Esophagus squamous epithelium (tissue), 5 donors: ENCODE measurements at regions not wholly inside any gene's neighbourhood (a gene's known extent, or its start where the extent isn't known, plus 50 kb on each side); places are given as distances from the start of the nearest gene placed in this dataset.

Experiments used
- DNase-seq: peaks from one replicate; lab custom pipeline; 2025; lab: John Stamatoyannopoulos, UW
- H3K27ac ChIP-seq, 4 donors: fragments of 200-600 bp; sonication (generic); one replicate each; pipeline ENCODE4 v1.5.1; 2016 to 2019; ENCODE audit warnings: mild to moderate bottlenecking in 1 of 4
- H3K27me3 ChIP-seq, 4 donors: fragments of 200-600 bp; sonication (generic); 1 replicate in 3 of 4; 2 replicates in 1 of 4; pipeline versions ENCODE4 v1.5.1 to v1.6.0; 2017 to 2021; ENCODE audit warnings: antibody characterized with exemption in 1 of 4
- H3K36me3 ChIP-seq, 3 donors: fragments of 200-600 bp; sonication (generic); one replicate each; pipeline ENCODE4 v1.5.1; 2016 to 2019
- H3K4me1 ChIP-seq, 3 donors: fragments of 200-600 bp; sonication (generic); one replicate each; pipeline ENCODE4 v1.5.1; 2017 to 2019
- H3K4me3 ChIP-seq, 4 donors: fragments of 200-600 bp; sonication (generic); 1 replicate in 3 of 4; 2 replicates in 1 of 4; pipeline ENCODE4 v1.5.1; 2016 to 2019; ENCODE audit warnings: mild to moderate bottlenecking in 2 of 4, moderate library complexity in 1 of 4
- H3K9me3 ChIP-seq, 3 donors: fragments of 200-600 bp; sonication (generic); one replicate each; pipeline ENCODE4 v1.5.1; 2016 to 2019
- CTCF ChIP-seq, 6 experiments: fragments of 450-650 bp in 4 of 6; fragments of 200-600 bp in 2 of 6; sonication (generic) in 2 of 6; IDR thresholded peaks; one replicate each; pipeline ENCODE4 v1.5.1; 2016 to 2019; ENCODE audit warnings: antibody characterized with exemption in 6 of 6, mild to moderate bottlenecking in 4 of 6, moderate library complexity in 4 of 6
- POLR2A ChIP-seq, 4 donors: fragments of 450-650 bp; IDR thresholded peaks; one replicate each; pipeline ENCODE4 v1.6.1; 2017; ENCODE audit warnings: antibody characterized with exemption in 4 of 4, mild to moderate bottlenecking in 4 of 4, moderate library complexity in 3 of 4
- WGBS, 2 donors: methylation state at CpG; one replicate each; pipeline ENCODE4 v1.1.5; 2018; 5-methylcytosine and 5-hydroxymethylcytosine counted together
- intact Hi-C: fragments of 100-400 bp; cut with DNase I; formaldehyde crosslinking; loops from one replicate; pipeline ENCODE4 v1.15.0; 2022
- donor health status: DM: yes; HTN: yes; CAD: no.

- H3K4me1 ChIP-seq, result no peaks in the 10 kb centered on the region
- no peak for DNase-seq
- no peaks in the 10 kb centered on the region for H3K9me3 ChIP-seq
- H3K27me3 ChIP-seq, result no peaks in the 10 kb centered on the region
- intact Hi-C loops, result no loop called here
- H3K4me3 ChIP-seq, result no peak overlapping the region
- no peak for TF ChIP-seq CTCF (IDR thresholded peaks at IDR 0.05)
- no peak for TF ChIP-seq POLR2A (IDR thresholded peaks at IDR 0.05)
- no peak overlapping the region for H3K27ac ChIP-seq
- no peaks in the 10 kb centered on the region for H3K36me3 ChIP-seq
These were observed 72.8 kb upstream of the POU3F3 start for GRCh38 chr2:104781151-104781550.

GRCh38 chr2:104784264-104784663 lies 69.7 kb upstream of the POU3F3 start:
- Histone ChIP-seq H3K27me3 (peaks cover 0 to 13% (median 0%) of the 10 kb centered on the region in 4 donors), H3K4me3 (no peak overlapping the region), H3K27ac (no peak overlapping the region), H3K9me3 (no peaks in the 10 kb centered on the region), H3K4me1 (no peaks in the 10 kb centered on the region), H3K36me3 (no peaks in the 10 kb centered on the region)
- TF ChIP-seq CTCF (IDR thresholded peaks at IDR 0.05) (no peak), POLR2A (IDR thresholded peaks at IDR 0.05) (no peak)
- WGBS, 2 donors, result 79 to 81% methylated on average over 3 of the region's 3 CpGs
- intact Hi-C loops, result no loop called here
- no peak for DNase-seq

GRCh38 chr2:104786204-104786603 lies 67.7 kb upstream of the POU3F3 start:
- no peak overlapping the region for H3K4me3 ChIP-seq
- no peak for DNase-seq
- 80 to 94% methylated on average over 8 of the region's 8 CpGs for WGBS, 2 donors
- intact Hi-C loops, result no loop called here
- peaks cover 0 to 19% (median 0%) of the 10 kb centered on the region in 4 donors for H3K27me3 ChIP-seq
- H3K4me1 ChIP-seq, result no peaks in the 10 kb centered on the region
- H3K9me3 ChIP-seq, result no peaks in the 10 kb centered on the region
- TF ChIP-seq POLR2A (IDR thresholded peaks at IDR 0.05) (no peak), CTCF (IDR thresholded peaks at IDR 0.05) (no peak)
- no peaks in the 10 kb centered on the region for H3K36me3 ChIP-seq
- H3K27ac ChIP-seq, result no peak overlapping the region

GRCh38 chr2:104786821-104787220 lies 67.1 kb upstream of the POU3F3 start:
- no peaks in the 10 kb centered on the region for H3K36me3 ChIP-seq
- H3K9me3 ChIP-seq, result no peaks in the 10 kb centered on the region
- H3K4me1 ChIP-seq, result no peaks in the 10 kb centered on the region
- no peak for TF ChIP-seq CTCF (IDR thresholded peaks at IDR 0.05)
- TF ChIP-seq POLR2A (IDR thresholded peaks at IDR 0.05), result no peak
- WGBS, 2 donors, result 32 to 41% methylated on average over 2 of the region's 2 CpGs
- DNase-seq, result no peak
- H3K27ac ChIP-seq, result no peak overlapping the region
- H3K4me3 ChIP-seq, result no peak overlapping the region
- intact Hi-C loops, result no loop called here
- H3K27me3 ChIP-seq, result peaks cover 0 to 19% (median 0%) of the 10 kb centered on the region in 4 donors

- no peak for TF ChIP-seq POLR2A (IDR thresholded peaks at IDR 0.05)
- no peak for TF ChIP-seq CTCF (IDR thresholded peaks at IDR 0.05)
- no peak overlapping the region for H3K4me3 ChIP-seq
- whole genome bisulfite sequencing, 2 donors, result 52 to 59% methylated on average over 7 to 8 of the region's 8 CpGs
- H3K9me3 ChIP-seq, result no peaks in the 10 kb centered on the region
- no peak for DNase-seq
- intact Hi-C loops, result no loop called here
- H3K27me3 ChIP-seq, result peaks cover 0 to 20% (median 0%) of the 10 kb centered on the region in 4 donors
- no peaks in the 10 kb centered on the region for H3K36me3 ChIP-seq
- H3K27ac ChIP-seq, result no peak overlapping the region
- no peaks in the 10 kb centered on the region for H3K4me1 ChIP-seq
These were observed 66.4 kb upstream of the POU3F3 start for GRCh38 chr2:104787298-104788065.
